ENCODE measurements at regions not wholly inside any gene's neighbourhood (a gene's known extent, or its start where the extent isn't known, plus 50 kb on each side); places are given as distances from the start of the nearest gene placed in this dataset.
"Not testable (repeated sequence)": the region's sequence is repeated elsewhere in the genome, so short reads cannot be mapped to it uniquely, and the experiment has no call there.

- intact Hi-C loops (cut with DNase I, micrococcal nuclease), result no loop called here
Observed at GRCh38 chr1:213623862-213624261, 363.9 kb upstream of the PROX1 start.

DNA sequence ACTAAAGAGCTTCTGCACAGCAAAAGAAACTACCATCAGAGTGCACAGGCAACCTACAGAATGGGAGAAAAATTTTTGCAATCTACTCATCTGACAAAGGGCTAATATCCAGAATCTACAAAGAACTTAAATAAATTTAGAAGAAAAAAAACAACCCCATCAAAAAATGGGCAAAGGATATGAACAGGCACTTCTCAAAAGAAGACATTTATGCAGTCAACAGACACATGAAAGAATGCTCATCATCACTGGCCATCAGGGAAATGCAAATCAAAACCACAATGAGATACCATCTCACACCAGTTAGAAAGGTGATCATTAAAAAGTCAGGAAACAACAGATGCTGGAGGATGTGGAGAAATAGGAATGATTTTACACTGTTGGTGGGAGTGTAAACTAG, 351.0 kb upstream of the PROX1 start:
- H3K27ac Mint-ChIP-seq, result not testable (repeated sequence)

More at GRCh38 chr1:213623862-213624261, 363.9 kb upstream of the PROX1 start:
- Histone ChIP-seq H3K4me1 (ENCODE audit: insufficient read depth, low read length) (peaks cover 5% of the 10 kb centered on the region), H3K36me3 (ENCODE audit: insufficient read depth, low read length) (no peaks in the 10 kb centered on the region), H3K27ac (ENCODE audit: low read depth in 1 of 2, low read length in 2 of 2) (no peak overlapping the region), H3K27me3 (ENCODE audit: control insufficient read depth in 1 of 2, insufficient read depth in 2 of 2, low read length in 2 of 2) (no peaks in the 10 kb centered on the region), H3K4me3 (ENCODE audit: low read length) (no peak overlapping the region), H3K9me3 (ENCODE audit: control insufficient read depth in 1 of 2, insufficient read depth in 1 of 2, low read length in 2 of 2) (peaks cover 0 to 4% of the 10 kb centered on the region in 2 experiments)
- no peak overlapping the region for H3K4me3 Mint-ChIP-seq
- ChIA-PET CTCF (no interaction called here), POLR2A (no interaction called here)
- peaks cover 4% of the 10 kb centered on the region for H3K9me3 Mint-ChIP-seq
- ATAC-seq (ENCODE audit: poor library complexity), result no peak
- H3K27me3 Mint-ChIP-seq, result peaks cover 3% of the 10 kb centered on the region
- H3K4me1 Mint-ChIP-seq (ENCODE audit: low read depth), result no peaks in the 10 kb centered on the region
- DNase-seq, result no peak
- H3K36me3 Mint-ChIP-seq (ENCODE audit: low read depth), result no peaks in the 10 kb centered on the region
- H3K27ac Mint-ChIP-seq, result no peak overlapping the region
- TF ChIP-seq, protein P1, sequence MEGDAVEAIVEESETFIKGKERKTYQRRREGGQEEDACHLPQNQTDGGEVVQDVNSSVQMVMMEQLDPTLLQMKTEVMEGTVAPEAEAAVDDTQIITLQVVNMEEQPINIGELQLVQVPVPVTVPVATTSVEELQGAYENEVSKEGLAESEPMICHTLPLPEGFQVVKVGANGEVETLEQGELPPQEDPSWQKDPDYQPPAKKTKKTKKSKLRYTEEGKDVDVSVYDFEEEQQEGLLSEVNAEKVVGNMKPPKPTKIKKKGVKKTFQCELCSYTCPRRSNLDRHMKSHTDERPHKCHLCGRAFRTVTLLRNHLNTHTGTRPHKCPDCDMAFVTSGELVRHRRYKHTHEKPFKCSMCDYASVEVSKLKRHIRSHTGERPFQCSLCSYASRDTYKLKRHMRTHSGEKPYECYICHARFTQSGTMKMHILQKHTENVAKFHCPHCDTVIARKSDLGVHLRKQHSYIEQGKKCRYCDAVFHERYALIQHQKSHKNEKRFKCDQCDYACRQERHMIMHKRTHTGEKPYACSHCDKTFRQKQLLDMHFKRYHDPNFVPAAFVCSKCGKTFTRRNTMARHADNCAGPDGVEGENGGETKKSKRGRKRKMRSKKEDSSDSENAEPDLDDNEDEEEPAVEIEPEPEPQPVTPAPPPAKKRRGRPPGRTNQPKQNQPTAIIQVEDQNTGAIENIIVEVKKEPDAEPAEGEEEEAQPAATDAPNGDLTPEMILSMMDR (IDR thresholded peaks at IDR 0.05), result no peak

DNA sequence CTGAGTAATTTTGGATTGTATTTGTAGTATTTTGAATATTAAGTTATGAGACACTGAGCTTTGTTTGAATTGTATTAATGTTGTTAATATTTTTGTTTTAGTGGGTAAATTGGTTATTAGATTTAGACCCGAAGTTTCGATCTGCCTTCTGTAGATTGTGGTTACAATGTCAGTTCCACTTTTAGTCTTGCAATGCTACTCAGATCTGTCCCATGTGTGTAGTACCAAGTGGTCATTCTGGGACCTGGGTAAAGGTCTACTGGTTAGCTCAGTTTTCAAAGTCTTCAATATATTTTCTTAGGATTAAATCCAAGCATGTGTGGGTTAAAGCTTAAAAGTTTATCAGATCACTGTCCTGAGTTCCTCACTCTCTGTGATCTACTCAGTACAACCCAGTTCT, 346.5 kb upstream of the PROX1 start:
- no peak for DNase-seq
- Histone ChIP-seq H3K27ac (ENCODE audit: low read depth in 1 of 2, low read length in 2 of 2) (no peak overlapping the region), H3K27me3 (ENCODE audit: control insufficient read depth in 1 of 2, insufficient read depth in 2 of 2, low read length in 2 of 2) (peaks cover 0 to 4% of the 10 kb centered on the region in 2 experiments), H3K9me3 (ENCODE audit: control insufficient read depth in 1 of 2, insufficient read depth in 1 of 2, low read length in 2 of 2) (no peaks in the 10 kb centered on the region), H3K4me3 (ENCODE audit: low read length) (no peak overlapping the region), H3K4me1 (ENCODE audit: insufficient read depth, low read length) (no peaks in the 10 kb centered on the region), H3K36me3 (ENCODE audit: insufficient read depth, low read length) (no peaks in the 10 kb centered on the region)
- TF ChIP-seq, protein P1 (IDR thresholded peaks at IDR 0.05), result no peak
- Mint-ChIP-seq H3K27me3 (peaks cover 15% of the 10 kb centered on the region), H3K27ac (no peak overlapping the region), H3K4me1 (ENCODE audit: low read depth) (no peaks in the 10 kb centered on the region), H3K9me3 (no peaks in the 10 kb centered on the region), H3K4me3 (no peak overlapping the region), H3K36me3 (ENCODE audit: low read depth) (no peaks in the 10 kb centered on the region)
- intact Hi-C loops (cut with DNase I, micrococcal nuclease), result no loop called here
- ATAC-seq (ENCODE audit: poor library complexity), result no peak
- POLR2A ChIA-PET, result no interaction called here
- CTCF ChIA-PET, result no interaction called here

More for the DNA sequence above, 351.0 kb upstream of the PROX1 start:
- H3K4me1 Mint-ChIP-seq (ENCODE audit: low read depth); H3K4me3 ChIP-seq (ENCODE audit: low read length); H3K9me3 ChIP-seq (ENCODE audit: control insufficient read depth in 1 of 2, insufficient read depth in 1 of 2, low read length in 2 of 2); H3K27ac ChIP-seq (ENCODE audit: low read depth in 1 of 2, low read length in 2 of 2); H3K9me3 Mint-ChIP-seq; ATAC-seq (ENCODE audit: poor library complexity); POLR2A ChIA-PET; H3K4me3 Mint-ChIP-seq; H3K36me3 Mint-ChIP-seq (ENCODE audit: low read depth); H3K36me3 ChIP-seq (ENCODE audit: insufficient read depth, low read length); H3K27me3 Mint-ChIP-seq; intact Hi-C loops (cut with DNase I, micrococcal nuclease); DNase-seq; H3K4me1 ChIP-seq (ENCODE audit: insufficient read depth, low read length); H3K27me3 ChIP-seq (ENCODE audit: control insufficient read depth in 1 of 2, insufficient read depth in 2 of 2, low read length in 2 of 2); CTCF ChIA-PET: not testable (repeated sequence)

GRCh38 chr1:213643360-213643759, 344.4 kb upstream of the PROX1 start:
- DNase-seq (no peak), ATAC-seq (ENCODE audit: poor library complexity) (no peak)
- intact Hi-C loops (cut with DNase I, micrococcal nuclease), result no loop called here
- no peak overlapping the region for H3K27ac Mint-ChIP-seq
- Histone ChIP-seq H3K4me1 (ENCODE audit: insufficient read depth, low read length) (no peaks in the 10 kb centered on the region), H3K9me3 (ENCODE audit: control insufficient read depth in 1 of 2, insufficient read depth in 1 of 2, low read length in 2 of 2) (no peaks in the 10 kb centered on the region), H3K27me3 (ENCODE audit: control insufficient read depth in 1 of 2, insufficient read depth in 2 of 2, low read length in 2 of 2) (peaks cover 0 to 8% of the 10 kb centered on the region in 2 experiments), H3K4me3 (ENCODE audit: low read length) (no peak overlapping the region), H3K36me3 (ENCODE audit: insufficient read depth, low read length) (no peaks in the 10 kb centered on the region), H3K27ac (ENCODE audit: low read depth in 1 of 2, low read length in 2 of 2) (no peak overlapping the region)
- ChIA-PET POLR2A (no interaction called here), CTCF (no interaction called here)
- H3K9me3 Mint-ChIP-seq, result no peaks in the 10 kb centered on the region
- TF ChIP-seq, protein P1 (IDR thresholded peaks at IDR 0.05), result no peak
- H3K36me3 Mint-ChIP-seq (ENCODE audit: low read depth), result no peaks in the 10 kb centered on the region
- H3K4me3 Mint-ChIP-seq, result no peak overlapping the region
- H3K4me1 Mint-ChIP-seq (ENCODE audit: low read depth), result no peaks in the 10 kb centered on the region
- H3K27me3 Mint-ChIP-seq, result peaks cover 23% of the 10 kb centered on the region

Data from CD4-positive, alpha-beta T cell (primary cell).